OCI-LY3 (cell line): ENCODE measurements at regions not wholly inside any gene's neighbourhood (a gene's known extent, or its start where the extent isn't known, plus 50 kb on each side); places are given as distances from the start of the nearest gene placed in this dataset.

Source experiments
- H2AFZ ChIP-seq: fragments of 200-600, 300-600 bp; shearing (Covaris generic); 2 replicates; pipeline ENCODE4 v1.6.0; 2014; ENCODE audit warnings: antibody characterized with exemption, low read depth, low read length
- H3K27ac ChIP-seq: fragments of 200-600, 300-600 bp; sonication (generic); 2 replicates; pipeline ENCODE4 v1.5.1; 2014; ENCODE audit warnings: mild to moderate bottlenecking, low read length, moderate library complexity, mixed read lengths
- H3K27me3 ChIP-seq: fragments of 200-600, 300-600 bp; sonication (generic); 2 replicates; pipeline ENCODE4 v1.6.1; 2014; ENCODE audit warnings: low read depth, low read length, mixed read lengths
- H3K36me3 ChIP-seq: fragments of 200-600, 300-600 bp; sonication (generic); replicated peaks from 2 replicates; pipeline ENCODE3; 2014; ENCODE audit warnings: low read depth, low read length, mixed read lengths
- H3K4me1 ChIP-seq: fragments of 300-600, 200-600 bp; sonication (generic); 2 replicates; pipeline ENCODE4 v1.6.1; 2014; ENCODE audit warnings: low read length, mixed read lengths
- H3K4me2 ChIP-seq: fragments of 200-600, 300-600 bp; sonication (generic); 2 replicates; pipeline ENCODE4 v1.6.1; 2014; ENCODE audit warnings: low read length, mixed read lengths
- H3K4me3 ChIP-seq: fragments of 300-600, 200-600 bp; sonication (generic); 2 replicates; pipeline ENCODE4 v1.5.1; 2014; ENCODE audit warnings: antibody characterized with exemption, mild to moderate bottlenecking, low read length, moderate library complexity
- H3K79me2 ChIP-seq: fragments of 300-600, 200-600 bp; shearing (Covaris generic); 2 replicates; pipeline ENCODE4 v1.6.1; 2014; ENCODE audit warnings: mild to moderate bottlenecking, low read length, mixed read lengths
- H3K9ac ChIP-seq: fragments of 300-600, 200-600 bp; shearing (Covaris generic); 2 replicates; pipeline ENCODE4 v1.6.0; 2014; ENCODE audit warnings: mild to moderate bottlenecking, low read length, moderate library complexity
- H3K9me3 ChIP-seq: fragments of 200-600, 300-600 bp; shearing (Covaris generic); 2 replicates; pipeline ENCODE4 v1.6.1; 2014; ENCODE audit warnings: low read length, mixed read lengths; ENCODE audit not compliant: insufficient read depth
- H4K20me1 ChIP-seq: fragments of 200-600, 300-600 bp; sonication (generic); 2 replicates; pipeline ENCODE4 v1.6.1; 2016; ENCODE audit warnings: low read length, mixed read lengths; ENCODE audit not compliant: insufficient read depth
- EZH2phosphoT487 ChIP-seq: fragments of 200-600 bp; shearing (Covaris generic); IDR thresholded peaks from 2 replicates; pipeline ENCODE4 v1.6.1; 2018; ENCODE audit warnings: antibody characterized with exemption, mixed run types, low read depth
- TF ChIP-seq, protein P1 (sequence below): fragments of 200-600, 300-600 bp; sonication (generic); IDR thresholded peaks from 2 replicates; pipeline ENCODE4 v1.5.1; 2014; ENCODE audit warnings: antibody characterized with exemption, low read length, low read depth

DNA sequence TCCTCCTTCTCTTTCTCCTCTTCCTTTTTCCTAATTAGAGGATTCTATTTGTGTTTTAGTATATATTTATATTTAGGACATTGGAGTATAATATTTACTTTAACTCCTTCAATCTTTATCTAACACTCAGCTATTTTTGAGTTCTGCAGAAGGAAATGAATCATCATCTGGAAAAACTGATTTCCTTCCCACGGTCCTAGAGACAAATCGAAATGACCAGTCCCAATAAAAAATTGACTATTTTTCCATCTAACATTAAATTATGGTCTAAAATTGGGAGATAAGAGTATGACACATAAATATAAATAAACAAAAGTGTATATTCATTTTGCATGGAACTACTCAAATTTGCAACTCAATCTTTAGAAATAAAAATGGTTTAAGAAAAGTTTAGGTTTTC lies 167.4 kb downstream of the TMTC3 start:
- TF ChIP-seq, protein P1, sequence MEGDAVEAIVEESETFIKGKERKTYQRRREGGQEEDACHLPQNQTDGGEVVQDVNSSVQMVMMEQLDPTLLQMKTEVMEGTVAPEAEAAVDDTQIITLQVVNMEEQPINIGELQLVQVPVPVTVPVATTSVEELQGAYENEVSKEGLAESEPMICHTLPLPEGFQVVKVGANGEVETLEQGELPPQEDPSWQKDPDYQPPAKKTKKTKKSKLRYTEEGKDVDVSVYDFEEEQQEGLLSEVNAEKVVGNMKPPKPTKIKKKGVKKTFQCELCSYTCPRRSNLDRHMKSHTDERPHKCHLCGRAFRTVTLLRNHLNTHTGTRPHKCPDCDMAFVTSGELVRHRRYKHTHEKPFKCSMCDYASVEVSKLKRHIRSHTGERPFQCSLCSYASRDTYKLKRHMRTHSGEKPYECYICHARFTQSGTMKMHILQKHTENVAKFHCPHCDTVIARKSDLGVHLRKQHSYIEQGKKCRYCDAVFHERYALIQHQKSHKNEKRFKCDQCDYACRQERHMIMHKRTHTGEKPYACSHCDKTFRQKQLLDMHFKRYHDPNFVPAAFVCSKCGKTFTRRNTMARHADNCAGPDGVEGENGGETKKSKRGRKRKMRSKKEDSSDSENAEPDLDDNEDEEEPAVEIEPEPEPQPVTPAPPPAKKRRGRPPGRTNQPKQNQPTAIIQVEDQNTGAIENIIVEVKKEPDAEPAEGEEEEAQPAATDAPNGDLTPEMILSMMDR: no peak
- TF ChIP-seq EZH2phosphoT487: no peak
- no peak overlapping the region for H3K9ac ChIP-seq
- no peak overlapping the region for H3K27ac ChIP-seq

DNA sequence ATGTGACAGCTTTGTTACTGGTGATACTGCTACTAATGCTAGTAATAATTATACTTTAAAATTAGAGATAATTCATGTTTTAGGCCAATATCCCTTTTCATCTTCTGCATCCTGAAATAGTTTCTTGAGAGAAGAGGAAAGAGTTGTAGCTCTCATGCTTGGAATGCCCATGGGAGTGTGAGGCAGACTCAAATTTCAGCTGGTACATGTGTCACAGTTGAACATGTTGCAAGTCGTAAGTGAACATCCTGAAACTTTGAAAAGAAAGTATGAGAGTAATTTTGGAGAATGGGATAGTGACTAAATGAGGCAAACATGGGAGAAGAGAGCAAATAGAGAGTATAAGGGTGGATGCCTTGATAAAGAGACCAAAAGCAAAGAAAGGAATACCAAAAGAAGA lies 168.0 kb downstream of the TMTC3 start:
- TF ChIP-seq, protein P1: no peak
- TF ChIP-seq EZH2phosphoT487: no peak
- peaks cover 10% of the 10 kb centered on the region for H3K4me1 ChIP-seq
- no peak overlapping the region for H3K4me2 ChIP-seq
- no peak overlapping the region for H3K4me3 ChIP-seq
- H3K9ac ChIP-seq: no peak overlapping the region
- H3K27ac ChIP-seq: no peak overlapping the region
- H3K79me2 ChIP-seq: no peaks in the 10 kb centered on the region
- H3K27me3 ChIP-seq: no peaks in the 10 kb centered on the region
- no peaks in the 10 kb centered on the region for H3K36me3 ChIP-seq
- H3K9me3 ChIP-seq: no peaks in the 10 kb centered on the region
- no peak overlapping the region for H2AFZ ChIP-seq
- H4K20me1 ChIP-seq: no peaks in the 10 kb centered on the region

More for the DNA sequence above, 167.4 kb downstream of the TMTC3 start:
- H3K4me2 ChIP-seq: no peak overlapping the region
- H3K79me2 ChIP-seq: no peaks in the 10 kb centered on the region
- H3K36me3 ChIP-seq: no peaks in the 10 kb centered on the region
- no peaks in the 10 kb centered on the region for H4K20me1 ChIP-seq
- no peak overlapping the region for H2AFZ ChIP-seq
- peaks cover 10% of the 10 kb centered on the region for H3K4me1 ChIP-seq
- H3K27me3 ChIP-seq: no peaks in the 10 kb centered on the region
- H3K9me3 ChIP-seq: no peaks in the 10 kb centered on the region
- H3K4me3 ChIP-seq: no peak overlapping the region

DNA sequence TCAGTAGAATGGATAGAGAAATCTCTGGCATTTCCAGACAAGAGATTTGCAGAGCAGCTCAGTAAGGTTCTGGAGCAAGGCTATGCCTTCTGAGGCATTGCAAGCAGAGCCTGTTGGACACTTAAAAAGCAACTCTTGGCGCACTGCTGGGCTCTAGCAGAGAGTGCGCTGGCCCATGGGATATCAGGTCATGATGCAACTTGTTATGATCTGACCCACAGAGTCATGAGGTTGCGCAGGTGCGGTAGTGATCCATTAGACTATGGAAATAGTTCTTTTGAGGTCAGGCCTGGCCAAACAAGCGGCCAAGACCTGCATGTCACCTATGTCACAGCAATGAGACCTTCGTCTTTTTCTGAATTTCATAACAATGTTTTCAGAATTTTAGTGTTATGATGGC lies 168.6 kb downstream of the TMTC3 start:
- no peaks in the 10 kb centered on the region for H3K79me2 ChIP-seq
- H4K20me1 ChIP-seq: no peaks in the 10 kb centered on the region
- H3K4me1 ChIP-seq: peaks cover 10% of the 10 kb centered on the region
- no peaks in the 10 kb centered on the region for H3K36me3 ChIP-seq
- no peak overlapping the region for H3K9ac ChIP-seq
- H3K9me3 ChIP-seq: no peaks in the 10 kb centered on the region
- H3K4me3 ChIP-seq: no peak overlapping the region
- no peak overlapping the region for H3K27ac ChIP-seq
- H2AFZ ChIP-seq: no peak overlapping the region
- H3K4me2 ChIP-seq: no peak overlapping the region
- H3K27me3 ChIP-seq: no peaks in the 10 kb centered on the region
- TF ChIP-seq EZH2phosphoT487: no peak
- TF ChIP-seq, protein P1: no peak

DNA sequence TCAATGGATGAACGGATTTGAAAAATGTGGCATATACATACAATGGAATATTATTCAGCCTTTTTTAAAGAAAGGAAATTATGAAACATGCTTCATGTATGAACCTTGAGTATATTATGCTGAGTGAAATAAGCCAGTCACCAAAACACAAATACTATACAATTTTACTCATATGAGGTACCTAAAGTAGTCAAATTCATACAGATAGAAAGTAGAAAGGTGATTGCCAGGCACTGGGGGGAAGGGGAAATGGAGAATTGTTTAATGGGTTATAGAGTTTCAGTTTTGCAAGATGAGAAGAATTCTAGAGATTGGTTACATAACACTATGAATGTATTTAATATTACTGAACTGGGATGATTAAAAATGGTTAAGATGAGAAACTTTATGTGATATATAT lies 171.4 kb downstream of the TMTC3 start:
- H3K27me3 ChIP-seq: no peaks in the 10 kb centered on the region
- no peak overlapping the region for H3K9ac ChIP-seq
- H3K9me3 ChIP-seq: peaks cover under 1% of the 10 kb centered on the region; the same call in 1 of the 2 replicates
- H3K79me2 ChIP-seq: no peaks in the 10 kb centered on the region
- no peaks in the 10 kb centered on the region for H3K36me3 ChIP-seq
- H3K27ac ChIP-seq: no peak overlapping the region
- no peak overlapping the region for H2AFZ ChIP-seq
- TF ChIP-seq EZH2phosphoT487: no peak
- TF ChIP-seq, protein P1: no peak
- H4K20me1 ChIP-seq: no peaks in the 10 kb centered on the region
- H3K4me3 ChIP-seq: no peak overlapping the region
- 0 out of 2 replicates have a peak overlapping the region, but pooled peaks have one; percentile 11 for H3K4me2 ChIP-seq
- peaks cover 10% of the 10 kb centered on the region for H3K4me1 ChIP-seq
